Pancreas (tissue), 10 donors: ENCODE measurements at regions not wholly inside any gene's neighbourhood (a gene's known extent, or its start where the extent isn't known, plus 50 kb on each side); places are given as distances from the start of the nearest gene placed in this dataset.
"Not testable (repeated sequence)": the region's sequence is repeated elsewhere in the genome, so short reads cannot be mapped to it uniquely, and the experiment has no call there.

Experiments
- ATAC-seq, 4 donors: fragments of 200-7000 bp; cut with Tn5 transposase; one replicate each; pipeline versions ENCODE4 v1.8.0 to v1.9.1; 2020; ENCODE audit warnings: mild to moderate bottlenecking in 4 of 4, moderate library complexity in 4 of 4
- DNase-seq, 6 donors: peaks; one replicate each; pipeline ENCODE4 v3.0.0-alpha.2; 2020
- FAIRE-seq: peaks from 2 replicates; lab custom pipeline; 2012; peaks lifted over from hg19 to GRCh38; lab: Jason Lieb, UNC
- H3K27ac ChIP-seq, 4 donors: fragments of 200-600 bp; sonication (generic); 1 replicate in 3 of 4; 2 replicates in 1 of 4; pipeline versions ENCODE4 v1.5.0 to v1.8.0; 2020
- H3K27me3 ChIP-seq, 4 donors: fragments of 200-600 bp; one replicate each; pipeline ENCODE4 v1.8.0; 2021
- H3K36me3 ChIP-seq, 3 donors: fragments of 200-600 bp; sonication (generic) in 1 of 3; one replicate each; pipeline versions ENCODE4 v1.5.0 to v1.8.0; 2020 to 2021
- H3K4me1 ChIP-seq, 3 donors: fragments of 200-600 bp; one replicate each; pipeline ENCODE4 v1.8.0; 2021
- H3K4me3 ChIP-seq, 4 donors: fragments of 200-600 bp; sonication (generic) in 2 of 4; one replicate each; pipeline versions ENCODE4 v1.5.0 to v1.8.0; 2020 to 2021
- H3K9me3 ChIP-seq, 4 donors: fragments of 200-600 bp; one replicate each; pipeline ENCODE4 v1.8.0; 2021
- WGBS, 2 donors: extraction: QIAGEN DNeasy Blood & Tissue Kit; methylation state at CpG; one replicate each; pipeline ENCODE4 v1.1.7; 2013; 5-methylcytosine and 5-hydroxymethylcytosine counted together
- intact Hi-C, 3 donors: fragments of 100-400 bp; cut with DNase I; formaldehyde crosslinking; loops; one replicate each; pipeline versions ENCODE4 v1.11.1 to v1.14.2; 2022
- TF ChIP-seq, protein P1 (sequence below), 4 donors: fragments of 200-600 bp; sonication (generic) in 3 of 4; IDR thresholded peaks; one replicate each; pipeline versions ENCODE4 v1.5.0 to v1.8.0; 2021; ENCODE audit warnings: antibody characterized with exemption in 4 of 4
- donor health status: healthy with polysubstance abuse.
- donor health status: DM: no; HTN: no; CAD: no; lungs with moderate emphysema.
- donor health status: DM: no; HTN: no; CAD: no.
- donor health status: control.
- donor health status: control.
- donor health status: Bipolar disorder and iron deficiency.
- donor health status: DM: yes; HTN: yes; CAD: no.
- donor health status: DM: no; HTN: no; CAD: no.
- donor health status: DM: no; HTN: no; CAD: no.
- donor health status: DM: yes; HTN: yes; CAD: no.

GRCh38 chr2:88396209-88396608 is 56.3 kb downstream of the FOXI3 start:
- Histone ChIP-seq H3K9me3 (no peaks in the 10 kb centered on the region), H3K36me3 (no peaks in the 10 kb centered on the region), H3K4me1 (no peaks in the 10 kb centered on the region), H3K27me3 (peaks cover 0 to 13% (median 0%) of the 10 kb centered on the region in 4 donors), H3K4me3 (no peak overlapping the region), H3K27ac (no peak overlapping the region)
- intact Hi-C loops = no loop called here
- 76 to 88% methylated on average over 4 of the region's 4 CpGs for WGBS, 2 donors
- FAIRE-seq = no peak
- no peak for ATAC-seq
- TF ChIP-seq, protein P1, sequence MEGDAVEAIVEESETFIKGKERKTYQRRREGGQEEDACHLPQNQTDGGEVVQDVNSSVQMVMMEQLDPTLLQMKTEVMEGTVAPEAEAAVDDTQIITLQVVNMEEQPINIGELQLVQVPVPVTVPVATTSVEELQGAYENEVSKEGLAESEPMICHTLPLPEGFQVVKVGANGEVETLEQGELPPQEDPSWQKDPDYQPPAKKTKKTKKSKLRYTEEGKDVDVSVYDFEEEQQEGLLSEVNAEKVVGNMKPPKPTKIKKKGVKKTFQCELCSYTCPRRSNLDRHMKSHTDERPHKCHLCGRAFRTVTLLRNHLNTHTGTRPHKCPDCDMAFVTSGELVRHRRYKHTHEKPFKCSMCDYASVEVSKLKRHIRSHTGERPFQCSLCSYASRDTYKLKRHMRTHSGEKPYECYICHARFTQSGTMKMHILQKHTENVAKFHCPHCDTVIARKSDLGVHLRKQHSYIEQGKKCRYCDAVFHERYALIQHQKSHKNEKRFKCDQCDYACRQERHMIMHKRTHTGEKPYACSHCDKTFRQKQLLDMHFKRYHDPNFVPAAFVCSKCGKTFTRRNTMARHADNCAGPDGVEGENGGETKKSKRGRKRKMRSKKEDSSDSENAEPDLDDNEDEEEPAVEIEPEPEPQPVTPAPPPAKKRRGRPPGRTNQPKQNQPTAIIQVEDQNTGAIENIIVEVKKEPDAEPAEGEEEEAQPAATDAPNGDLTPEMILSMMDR (IDR thresholded peaks at IDR 0.05) = no peak
- no peak for DNase-seq

DNA sequence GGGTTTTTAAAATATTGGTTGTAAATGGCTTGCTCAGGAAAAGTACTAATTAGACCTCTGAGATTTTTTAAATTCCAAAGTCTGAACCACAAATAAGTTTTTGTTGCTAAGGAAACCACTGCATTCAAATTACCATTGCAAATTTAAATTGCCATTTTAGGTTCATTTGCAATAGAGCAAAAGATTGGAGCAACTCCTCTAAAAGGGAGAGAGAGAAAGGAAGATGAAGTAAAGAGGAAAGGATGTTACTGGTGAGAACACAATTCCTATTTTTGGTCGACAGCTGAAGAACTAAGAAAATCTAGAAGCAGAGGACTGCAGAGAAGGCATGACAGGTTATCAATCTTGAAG is 74.9 kb downstream of the FOXI3 start:
- 24 to 25% methylated on average over 1 of the region's 1 CpG for WGBS, 2 donors
- TF ChIP-seq, protein P1 (IDR thresholded peaks at IDR 0.05) = no peak
- Histone ChIP-seq H3K27me3 (no peaks in the 10 kb centered on the region), H3K4me3 (no peak overlapping the region), H3K9me3 (no peaks in the 10 kb centered on the region), H3K27ac (no peak overlapping the region), H3K36me3 (no peaks in the 10 kb centered on the region), H3K4me1 (no peaks in the 10 kb centered on the region)
- intact Hi-C loops = no loop called here
- FAIRE-seq (no peak), DNase-seq (no peak), ATAC-seq (no peak)

DNA sequence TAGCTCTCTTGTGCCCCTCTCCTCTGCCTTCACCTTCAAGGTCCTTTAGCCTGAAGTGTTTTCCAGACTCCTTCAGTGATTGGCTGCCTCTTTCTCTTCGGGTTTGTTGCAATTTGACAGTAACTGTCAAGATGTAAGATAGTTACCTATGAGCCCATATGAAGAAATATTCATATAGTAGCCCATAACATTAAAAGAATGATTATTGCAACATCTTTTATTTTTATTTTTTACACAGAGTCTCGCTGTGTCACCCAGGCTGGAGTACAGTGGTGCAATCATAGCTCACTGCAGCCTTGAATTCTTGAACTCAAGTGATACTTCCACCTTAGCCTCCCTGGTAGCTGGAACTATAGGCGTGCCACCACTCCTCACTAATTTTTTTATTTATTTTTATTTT is 80.5 kb downstream of the FOXI3 start:
- 74 to 76% methylated on average over 3 of the region's 3 CpGs for WGBS, 2 donors
- no peak overlapping the region for H3K27ac ChIP-seq
- no peak overlapping the region for H3K4me3 ChIP-seq
- FAIRE-seq (no peak), DNase-seq (no peak), ATAC-seq (no peak)
- TF ChIP-seq, protein P1 (IDR thresholded peaks at IDR 0.05) = no peak
- no peaks in the 10 kb centered on the region for H3K9me3 ChIP-seq
- H3K36me3 ChIP-seq = no peaks in the 10 kb centered on the region
- H3K27me3 ChIP-seq = no peaks in the 10 kb centered on the region
- intact Hi-C loops = no loop called here
- no peaks in the 10 kb centered on the region for H3K4me1 ChIP-seq

DNA sequence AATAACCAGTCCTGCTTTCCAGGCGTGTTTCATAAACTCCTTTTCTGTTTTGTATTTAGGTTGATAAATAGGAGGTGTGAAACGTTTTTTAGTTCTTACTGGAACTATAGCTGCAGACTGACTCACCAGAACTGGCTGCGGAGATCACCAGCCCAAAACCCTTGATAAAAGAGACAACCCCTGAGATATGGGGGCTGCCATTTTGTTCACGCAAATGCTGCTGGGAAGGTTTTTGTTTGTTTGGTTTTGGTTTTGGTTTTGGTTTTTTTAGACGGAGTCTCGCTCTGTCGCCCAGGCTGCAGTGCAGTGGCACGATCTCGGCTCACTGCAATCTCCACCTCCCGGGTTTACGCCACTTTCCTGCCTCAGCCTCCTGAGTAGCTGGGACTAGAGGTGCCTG is 87.1 kb downstream of the FOXI3 start:
- ATAC-seq, DNase-seq, H3K9me3 ChIP-seq, H3K4me3 ChIP-seq, H3K36me3 ChIP-seq, H3K4me1 ChIP-seq, H3K27me3 ChIP-seq, intact Hi-C loops, H3K27ac ChIP-seq, FAIRE-seq: not testable (repeated sequence)
- 81 to 83% methylated on average over 11 of the region's 11 CpGs for WGBS, 2 donors

DNA sequence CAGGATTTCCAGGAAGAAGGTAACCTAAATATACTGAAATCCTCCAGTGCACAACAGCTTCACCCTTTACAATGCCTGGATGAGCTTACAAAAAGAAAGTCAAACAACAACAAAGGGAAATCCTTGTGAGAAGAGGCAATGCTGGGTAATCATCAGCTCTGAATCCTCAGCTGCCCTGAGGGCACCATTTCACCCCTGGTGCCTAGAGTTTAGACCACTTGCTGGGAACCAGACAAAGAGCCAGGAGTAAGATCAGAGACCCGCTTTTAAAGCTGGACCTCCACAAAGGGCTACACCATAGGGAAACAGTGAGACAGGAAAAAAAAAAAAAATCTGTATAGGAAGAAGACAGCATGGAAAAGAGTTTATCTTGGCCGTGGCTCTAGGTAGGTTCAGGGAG is 97.0 kb downstream of the FOXI3 start:
- Histone ChIP-seq H3K4me3 (no peak overlapping the region), H3K36me3 (no peaks in the 10 kb centered on the region), H3K27ac (no peak overlapping the region), H3K9me3 (no peaks in the 10 kb centered on the region), H3K27me3 (no peaks in the 10 kb centered on the region), H3K4me1 (no peaks in the 10 kb centered on the region)
- DNase-seq = no peak
- TF ChIP-seq, protein P1 (IDR thresholded peaks at IDR 0.05) = no peak
- intact Hi-C loops = no loop called here
- no peak for FAIRE-seq
- no peak for ATAC-seq
- 58 to 59% methylated on average over 2 of the region's 2 CpGs for WGBS, 2 donors

DNA sequence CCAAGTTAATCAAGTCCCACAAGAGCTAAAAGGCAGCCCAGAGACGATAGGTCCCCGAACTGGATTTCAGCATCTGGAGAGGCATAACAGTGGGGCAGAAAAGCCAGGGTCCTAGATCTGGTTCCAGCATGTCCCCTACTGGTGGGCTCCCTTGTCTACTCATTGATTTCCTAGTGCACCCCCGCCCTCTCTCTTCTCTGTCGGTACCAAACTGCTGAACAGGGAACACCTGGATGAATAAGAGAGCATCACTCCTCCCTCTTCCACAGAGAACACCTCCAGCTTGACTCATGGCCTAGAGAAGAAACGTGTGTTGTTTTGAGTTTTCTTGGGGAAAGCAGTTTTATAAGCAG is 101.3 kb downstream of the FOXI3 start:
- Histone ChIP-seq H3K4me3 (peak overlapping the region in 1 of 4 donors; percentile 52), H3K27me3 (no peaks in the 10 kb centered on the region), H3K9me3 (no peaks in the 10 kb centered on the region), H3K4me1 (no peaks in the 10 kb centered on the region), H3K27ac (no peak overlapping the region), H3K36me3 (no peaks in the 10 kb centered on the region)
- TF ChIP-seq, protein P1 (IDR thresholded peaks at IDR 0.05) = no peak
- ATAC-seq (peak in 1 of 4 donors; percentile 5), FAIRE-seq (no peak), DNase-seq (no peak)
- 59 to 62% methylated on average over 5 of the region's 5 CpGs for WGBS, 2 donors
- intact Hi-C loops = no loop called here
